ENCODE measurements at regions not wholly inside any gene's neighbourhood (a gene's known extent, or its start where the extent isn't known, plus 50 kb on each side); places are given as distances from the start of the nearest gene placed in this dataset.

GRCh38 chr2:237268004-237268708 lies 145.8 kb downstream of the COL6A3 start:
- no peak for TF ChIP-seq EZH2phosphoT487 (IDR thresholded peaks at IDR 0.05)
- TF ChIP-seq, protein P1, sequence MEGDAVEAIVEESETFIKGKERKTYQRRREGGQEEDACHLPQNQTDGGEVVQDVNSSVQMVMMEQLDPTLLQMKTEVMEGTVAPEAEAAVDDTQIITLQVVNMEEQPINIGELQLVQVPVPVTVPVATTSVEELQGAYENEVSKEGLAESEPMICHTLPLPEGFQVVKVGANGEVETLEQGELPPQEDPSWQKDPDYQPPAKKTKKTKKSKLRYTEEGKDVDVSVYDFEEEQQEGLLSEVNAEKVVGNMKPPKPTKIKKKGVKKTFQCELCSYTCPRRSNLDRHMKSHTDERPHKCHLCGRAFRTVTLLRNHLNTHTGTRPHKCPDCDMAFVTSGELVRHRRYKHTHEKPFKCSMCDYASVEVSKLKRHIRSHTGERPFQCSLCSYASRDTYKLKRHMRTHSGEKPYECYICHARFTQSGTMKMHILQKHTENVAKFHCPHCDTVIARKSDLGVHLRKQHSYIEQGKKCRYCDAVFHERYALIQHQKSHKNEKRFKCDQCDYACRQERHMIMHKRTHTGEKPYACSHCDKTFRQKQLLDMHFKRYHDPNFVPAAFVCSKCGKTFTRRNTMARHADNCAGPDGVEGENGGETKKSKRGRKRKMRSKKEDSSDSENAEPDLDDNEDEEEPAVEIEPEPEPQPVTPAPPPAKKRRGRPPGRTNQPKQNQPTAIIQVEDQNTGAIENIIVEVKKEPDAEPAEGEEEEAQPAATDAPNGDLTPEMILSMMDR (IDR thresholded peaks at IDR 0.05): no peak

All from neural progenitor cell (in vitro differentiated cells).